SK-N-SH (cell line): ENCODE measurements at regions not wholly inside any gene's neighbourhood (a gene's known extent, or its start where the extent isn't known, plus 50 kb on each side); places are given as distances from the start of the nearest gene placed in this dataset.

Experiments
- CTCF ChIA-PET: fragments of 300-600, 350-600 bp; formaldehyde crosslinking; extraction: SDS; loops from one replicate; lab custom pipeline; 2021; lab: Yijun Ruan, JAX
- POLR2A ChIA-PET: fragments of 350-600 bp; sonication (Branson Sonifier 250); formaldehyde crosslinking; extraction: SDS; loops from one replicate; lab custom pipeline; 2020; ENCODE audit warnings: antibody characterized with exemption, inconsistent platforms; lab: Yijun Ruan, JAX
- DNase-seq: peaks from one replicate; pipeline ENCODE4 v3.0.0; 2012
- H2AFZ ChIP-seq: fragments of 200-600 bp; sonication (generic); 2 replicates; pipeline ENCODE4 v1.8.1; 2016; ENCODE audit warnings: antibody characterized with exemption, mild to moderate bottlenecking, low read depth
- H3F3A ChIP-seq: fragments of 200-600 bp; sonication (generic); replicated peaks from 2 replicates; pipeline ENCODE3; 2016; ENCODE audit warnings: antibody characterized with exemption, mild to moderate bottlenecking; ENCODE audit not compliant: insufficient read depth
- H3K27ac ChIP-seq, 2 experiments: fragments of 200-500 bp in 1 of 2; fragments of 200-600 bp in 1 of 2; sonication (Bioruptor generic) in 1 of 2; sonication (generic), shearing (Covaris generic) in 1 of 2; 2 replicates each; pipeline versions ENCODE4 v1.5.1 to v1.6.1; 2014 to 2016; ENCODE audit warnings: low read depth in 2 of 2, inconsistent platforms in 1 of 2, low read length in 1 of 2, mild to moderate bottlenecking in 1 of 2, mixed read lengths in 1 of 2
- H3K27me3 ChIP-seq: fragments of 200-600 bp; sonication (generic), shearing (Covaris generic); 2 replicates; pipeline ENCODE4 v1.6.1; 2016; ENCODE audit warnings: mixed run types; ENCODE audit not compliant: insufficient read depth
- H3K36me3 ChIP-seq, 2 experiments: fragments of 200-500 bp in 1 of 2; fragments of 200-600 bp in 1 of 2; sonication (Bioruptor generic) in 1 of 2; sonication (generic) in 1 of 2; replicated peaks in 1 of 2; 2 replicates each; pipeline versions ENCODE3 to v1.5.1; 2014 to 2016; ENCODE audit warnings: low read length in 1 of 2, mild to moderate bottlenecking in 1 of 2; ENCODE audit not compliant: insufficient read depth in 2 of 2, control insufficient read depth in 1 of 2
- H3K4me1 ChIP-seq, 2 experiments: fragments of 200-500 bp in 1 of 2; fragments of 200-600 bp in 1 of 2; sonication (Bioruptor generic) in 1 of 2; sonication (generic), shearing (Covaris generic) in 1 of 2; 2 replicates each; pipeline versions ENCODE4 v1.5.1 to v1.6.1; 2014 to 2016; ENCODE audit warnings: low read depth in 1 of 2, low read length in 1 of 2, mixed run types in 1 of 2; ENCODE audit not compliant: insufficient read depth in 2 of 2, control insufficient read depth in 1 of 2
- H3K4me2 ChIP-seq: fragments of 200-600 bp; sonication (generic), shearing (Covaris generic); 2 replicates; pipeline ENCODE4 v1.6.1; 2017; ENCODE audit warnings: mixed run types
- H3K4me3 ChIP-seq, 2 experiments: fragments of 200-500 bp in 1 of 2; fragments of 200-600 bp in 1 of 2; sonication (Bioruptor generic) in 1 of 2; sonication (generic), shearing (Covaris generic) in 1 of 2; 2 replicates each; pipeline versions ENCODE4 v1.5.1 to v1.8.1; 2014 to 2016; ENCODE audit warnings: low read depth in 2 of 2, inconsistent platforms in 1 of 2, low read length in 1 of 2, mild to moderate bottlenecking in 1 of 2, mixed read lengths in 1 of 2, moderate library complexity in 1 of 2
- H3K79me2 ChIP-seq: fragments of 200-600 bp; sonication (generic); 2 replicates; pipeline ENCODE4 v1.8.1; 2017; ENCODE audit warnings: mild to moderate bottlenecking; ENCODE audit not compliant: insufficient read depth
- H3K9ac ChIP-seq: fragments of 200-600 bp; sonication (generic); 2 replicates; pipeline ENCODE4 v1.6.1; 2017; ENCODE audit warnings: mixed run types
- H3K9me2 ChIP-seq: fragments of 200-600 bp; sonication (generic); 2 replicates; pipeline ENCODE4 v1.6.1; 2017; ENCODE audit warnings: mixed run types
- H3K9me3 ChIP-seq: fragments of 200-600 bp; sonication (generic); 2 replicates; pipeline ENCODE4 v1.6.1; 2017; ENCODE audit warnings: mixed run types, mild to moderate bottlenecking, moderate library complexity
- H4K20me1 ChIP-seq: fragments of 200-600 bp; sonication (generic); 2 replicates; pipeline ENCODE4 v1.6.1; 2017; ENCODE audit warnings: mild to moderate bottlenecking, mixed run types; ENCODE audit not compliant: insufficient read depth
- EZH2phosphoT487 ChIP-seq: fragments of 200-600 bp; sonication (generic); IDR thresholded peaks from 2 replicates; pipeline ENCODE4 v1.6.1; 2017; ENCODE audit warnings: low read depth, mixed run types, mild to moderate bottlenecking, antibody characterized with exemption, moderate library complexity, borderline replicate concordance
- FOXJ3 ChIP-seq: sonication (generic); formaldehyde crosslinking; IDR thresholded peaks from 2 replicates; pipeline ENCODE4 v1.5.1; 2020; ENCODE audit warnings: mild to moderate bottlenecking, missing genetic modification reagents
- FOXM1 ChIP-seq: IDR thresholded peaks from 2 replicates; pipeline ENCODE4 v1.4.0; 2012; ENCODE audit warnings: low read depth, mild to moderate bottlenecking
- GABPA ChIP-seq: IDR thresholded peaks from 2 replicates; pipeline ENCODE4 v1.4.0; 2012; ENCODE audit warnings: low read depth, mild to moderate bottlenecking
- IRF3 ChIP-seq: fragments of 150-350 bp; IDR thresholded peaks from 2 replicates; pipeline ENCODE4 v1.6.1; 2016; ENCODE audit warnings: mild to moderate bottlenecking, low read depth, low read length
- JUND ChIP-seq: IDR thresholded peaks from 2 replicates; pipeline ENCODE4 v1.4.0; 2012
- MXI1 ChIP-seq: IDR thresholded peaks from 2 replicates; pipeline ENCODE4 v1.6.1; 2012; ENCODE audit warnings: mild to moderate bottlenecking, low read depth, low read length, improper control_type of control experiment
- NFIC ChIP-seq: IDR thresholded peaks from 2 replicates; pipeline ENCODE4 v1.4.0; 2012; ENCODE audit warnings: borderline replicate concordance
- POLR2AphosphoS5 ChIP-seq: IDR thresholded peaks from 2 replicates; pipeline ENCODE4 v1.6.1; 2012; ENCODE audit warnings: low read depth, low read length
- RAD21 ChIP-seq: IDR thresholded peaks from 2 replicates; pipeline ENCODE4 v1.6.1; 2012; ENCODE audit warnings: mild to moderate bottlenecking, low read length
- RFX5 ChIP-seq: IDR thresholded peaks from 2 replicates; pipeline ENCODE4 v1.6.1; 2012; ENCODE audit warnings: mild to moderate bottlenecking, improper control_type of control experiment, low read length
- SIN3A ChIP-seq: IDR thresholded peaks from 2 replicates; pipeline ENCODE4 v1.6.1; 2012; ENCODE audit warnings: low read depth, mild to moderate bottlenecking, low read length, moderate library complexity, borderline replicate concordance
- TAF1 ChIP-seq: IDR thresholded peaks from 2 replicates; pipeline ENCODE4 v1.6.1; 2012; ENCODE audit warnings: low read depth, mild to moderate bottlenecking, low read length, moderate library complexity, borderline replicate concordance
- TCF12 ChIP-seq: IDR thresholded peaks from 2 replicates; pipeline ENCODE4 v1.4.0; 2012
- WGBS: methylation state at CpG from one replicate; pipeline ENCODE4 v1.1.6; 2017; ENCODE audit warnings: low lambda C conversion rate; 5-methylcytosine and 5-hydroxymethylcytosine counted together
- TF ChIP-seq, protein P1 (sequence below): IDR thresholded peaks from 2 replicates; pipeline ENCODE4 v1.6.1; 2012; ENCODE audit warnings: mild to moderate bottlenecking, low read depth, low read length, moderate library complexity
- TF ChIP-seq, protein P2 (sequence below): IDR thresholded peaks from 2 replicates; pipeline ENCODE4 v1.4.0; 2012; ENCODE audit warnings: low read depth, borderline replicate concordance
- TF ChIP-seq, protein P3 (sequence below): IDR thresholded peaks from 2 replicates; pipeline ENCODE4 v1.4.0; 2012; ENCODE audit warnings: low read depth, borderline replicate concordance

GRCh38 chr22:49613511-49614270, 214.0 kb downstream of the BRD1 start:
- no peak for DNase-seq
- no peaks in the 10 kb centered on the region for H3K4me1 ChIP-seq
- no peaks in the 10 kb centered on the region for H3K36me3 ChIP-seq
- POLR2A ChIA-PET = no interaction called here
- no peaks in the 10 kb centered on the region; the same call in 1 of the 2 replicates for H3K27me3 ChIP-seq
- H3K9me2 ChIP-seq = no peaks in the 10 kb centered on the region
- no peaks in the 10 kb centered on the region for H4K20me1 ChIP-seq
- H3K4me3 ChIP-seq = no peak overlapping the region
- TF ChIP-seq GABPA (no peak), JUND (no peak), SIN3A (no peak), FOXM1 (no peak), RAD21 (no peak), POLR2AphosphoS5 (no peak), TCF12 (no peak), TAF1 (no peak), IRF3 (no peak), RFX5 (no peak), NFIC (no peak), EZH2phosphoT487 (no peak), MXI1 (no peak), FOXJ3 (CRISPR knock-in tag) (no peak)
- TF ChIP-seq, protein P1, sequence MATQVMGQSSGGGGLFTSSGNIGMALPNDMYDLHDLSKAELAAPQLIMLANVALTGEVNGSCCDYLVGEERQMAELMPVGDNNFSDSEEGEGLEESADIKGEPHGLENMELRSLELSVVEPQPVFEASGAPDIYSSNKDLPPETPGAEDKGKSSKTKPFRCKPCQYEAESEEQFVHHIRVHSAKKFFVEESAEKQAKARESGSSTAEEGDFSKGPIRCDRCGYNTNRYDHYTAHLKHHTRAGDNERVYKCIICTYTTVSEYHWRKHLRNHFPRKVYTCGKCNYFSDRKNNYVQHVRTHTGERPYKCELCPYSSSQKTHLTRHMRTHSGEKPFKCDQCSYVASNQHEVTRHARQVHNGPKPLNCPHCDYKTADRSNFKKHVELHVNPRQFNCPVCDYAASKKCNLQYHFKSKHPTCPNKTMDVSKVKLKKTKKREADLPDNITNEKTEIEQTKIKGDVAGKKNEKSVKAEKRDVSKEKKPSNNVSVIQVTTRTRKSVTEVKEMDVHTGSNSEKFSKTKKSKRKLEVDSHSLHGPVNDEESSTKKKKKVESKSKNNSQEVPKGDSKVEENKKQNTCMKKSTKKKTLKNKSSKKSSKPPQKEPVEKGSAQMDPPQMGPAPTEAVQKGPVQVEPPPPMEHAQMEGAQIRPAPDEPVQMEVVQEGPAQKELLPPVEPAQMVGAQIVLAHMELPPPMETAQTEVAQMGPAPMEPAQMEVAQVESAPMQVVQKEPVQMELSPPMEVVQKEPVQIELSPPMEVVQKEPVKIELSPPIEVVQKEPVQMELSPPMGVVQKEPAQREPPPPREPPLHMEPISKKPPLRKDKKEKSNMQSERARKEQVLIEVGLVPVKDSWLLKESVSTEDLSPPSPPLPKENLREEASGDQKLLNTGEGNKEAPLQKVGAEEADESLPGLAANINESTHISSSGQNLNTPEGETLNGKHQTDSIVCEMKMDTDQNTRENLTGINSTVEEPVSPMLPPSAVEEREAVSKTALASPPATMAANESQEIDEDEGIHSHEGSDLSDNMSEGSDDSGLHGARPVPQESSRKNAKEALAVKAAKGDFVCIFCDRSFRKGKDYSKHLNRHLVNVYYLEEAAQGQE = no peak
- TF ChIP-seq, protein P2, sequence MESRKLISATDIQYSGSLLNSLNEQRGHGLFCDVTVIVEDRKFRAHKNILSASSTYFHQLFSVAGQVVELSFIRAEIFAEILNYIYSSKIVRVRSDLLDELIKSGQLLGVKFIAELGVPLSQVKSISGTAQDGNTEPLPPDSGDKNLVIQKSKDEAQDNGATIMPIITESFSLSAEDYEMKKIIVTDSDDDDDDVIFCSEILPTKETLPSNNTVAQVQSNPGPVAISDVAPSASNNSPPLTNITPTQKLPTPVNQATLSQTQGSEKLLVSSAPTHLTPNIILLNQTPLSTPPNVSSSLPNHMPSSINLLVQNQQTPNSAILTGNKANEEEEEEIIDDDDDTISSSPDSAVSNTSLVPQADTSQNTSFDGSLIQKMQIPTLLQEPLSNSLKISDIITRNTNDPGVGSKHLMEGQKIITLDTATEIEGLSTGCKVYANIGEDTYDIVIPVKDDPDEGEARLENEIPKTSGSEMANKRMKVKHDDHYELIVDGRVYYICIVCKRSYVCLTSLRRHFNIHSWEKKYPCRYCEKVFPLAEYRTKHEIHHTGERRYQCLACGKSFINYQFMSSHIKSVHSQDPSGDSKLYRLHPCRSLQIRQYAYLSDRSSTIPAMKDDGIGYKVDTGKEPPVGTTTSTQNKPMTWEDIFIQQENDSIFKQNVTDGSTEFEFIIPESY = no peak
- TF ChIP-seq, protein P3, sequence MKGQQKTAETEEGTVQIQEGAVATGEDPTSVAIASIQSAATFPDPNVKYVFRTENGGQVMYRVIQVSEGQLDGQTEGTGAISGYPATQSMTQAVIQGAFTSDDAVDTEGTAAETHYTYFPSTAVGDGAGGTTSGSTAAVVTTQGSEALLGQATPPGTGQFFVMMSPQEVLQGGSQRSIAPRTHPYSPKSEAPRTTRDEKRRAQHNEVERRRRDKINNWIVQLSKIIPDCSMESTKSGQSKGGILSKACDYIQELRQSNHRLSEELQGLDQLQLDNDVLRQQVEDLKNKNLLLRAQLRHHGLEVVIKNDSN = no peak
- no peak overlapping the region for H2AFZ ChIP-seq
- CTCF ChIA-PET = no interaction called here
- no peaks in the 10 kb centered on the region for H3K9me3 ChIP-seq
- no peak overlapping the region for H3K27ac ChIP-seq
- H3K4me2 ChIP-seq = no peak overlapping the region
- no peaks in the 10 kb centered on the region for H3K79me2 ChIP-seq
- 3% methylated on average over 13 of the region's 18 CpGs for WGBS
- no peaks in the 10 kb centered on the region for H3F3A ChIP-seq
- no peak overlapping the region for H3K9ac ChIP-seq
